GM18909 (cell line): ENCODE measurements at regions not wholly inside any gene's neighbourhood (a gene's known extent, or its start where the extent isn't known, plus 50 kb on each side); places are given as distances from the start of the nearest gene placed in this dataset.

Experiments used
- ATAC-seq: cut with Tn5 transposase; IDR thresholded peaks from one replicate; pipeline ENCODE4 v1.9.1; 2021; ENCODE audit warnings: mild to moderate bottlenecking; ENCODE audit not compliant: unreplicated experiment, poor library complexity

GRCh38 chr22:48091656-48092223, 1329.3 kb downstream of the TBC1D22A start:
- no peak for ATAC-seq

GRCh38 chr22:48091060-48091650, 1328.7 kb downstream of the TBC1D22A start:
- no peak for ATAC-seq

- no peak for ATAC-seq
Measured at GRCh38 chr22:48090332-48090672, 1327.9 kb downstream of the TBC1D22A start.

GRCh38 chr22:48089601-48090331, 1327.3 kb downstream of the TBC1D22A start:
- ATAC-seq = no peak

GRCh38 chr22:48088926-48089536, 1326.6 kb downstream of the TBC1D22A start:
- ATAC-seq = no peak

- ATAC-seq = no peak
Measured at GRCh38 chr22:48088251-48088650, 1325.8 kb downstream of the TBC1D22A start.

- ATAC-seq = no peak
Measured at GRCh38 chr22:48085901-48086645, 1323.6 kb downstream of the TBC1D22A start.

- ATAC-seq = no peak
Measured at GRCh38 chr22:48084729-48085050, 1322.2 kb downstream of the TBC1D22A start.

GRCh38 chr22:48084041-48084728, 1321.7 kb downstream of the TBC1D22A start:
- ATAC-seq = no peak

- ATAC-seq = no peak
Measured at GRCh38 chr22:48083502-48083901, 1321.1 kb downstream of the TBC1D22A start.

GRCh38 chr22:48082284-48082683, 1319.8 kb downstream of the TBC1D22A start:
- no peak for ATAC-seq

GRCh38 chr22:48081281-48081680, 1318.8 kb downstream of the TBC1D22A start:
- ATAC-seq = no peak

GRCh38 chr22:48080316-48081165, 1318.1 kb downstream of the TBC1D22A start:
- ATAC-seq = no peak

GRCh38 chr22:48079505-48080290, 1317.2 kb downstream of the TBC1D22A start:
- ATAC-seq = no peak

GRCh38 chr22:48078825-48079224, 1316.4 kb downstream of the TBC1D22A start:
- no peak for ATAC-seq

GRCh38 chr22:48077699-48078098, 1315.2 kb downstream of the TBC1D22A start:
- ATAC-seq = no peak

- ATAC-seq = no peak
Measured at GRCh38 chr22:48076008-48076407, 1313.6 kb downstream of the TBC1D22A start.

- no peak for ATAC-seq
Measured at GRCh38 chr22:48075604-48076003, 1313.2 kb downstream of the TBC1D22A start.

- no peak for ATAC-seq
Measured at GRCh38 chr22:48072777-48073176, 1310.3 kb downstream of the TBC1D22A start.
